ENCODE measurements at regions not wholly inside any gene's neighbourhood (a gene's known extent, or its start where the extent isn't known, plus 50 kb on each side); places are given as distances from the start of the nearest gene placed in this dataset.

GRCh38 chrX:99384594-99385374 lies 1025.3 kb downstream of the PCDH19 start:
- TF ChIP-seq POLR2A (IDR thresholded peaks at IDR 0.05) (no peak), POLR2AphosphoS5 (IDR thresholded peaks at IDR 0.05) (no peak), CTCF (IDR thresholded peaks at IDR 0.05) (no peak), EP300 (IDR thresholded peaks at IDR 0.05) (no peak)
